Superior temporal gyrus (tissue), 1 donor: ENCODE measurements at regions not wholly inside any gene's neighbourhood (a gene's known extent, or its start where the extent isn't known, plus 50 kb on each side); places are given as distances from the start of the nearest gene placed in this dataset.

Source experiments
- DNase-seq: peaks from one replicate; pipeline ENCODE4 v3.0.0-alpha.2; 2016; ENCODE audit errors: extremely low spot score

DNA sequence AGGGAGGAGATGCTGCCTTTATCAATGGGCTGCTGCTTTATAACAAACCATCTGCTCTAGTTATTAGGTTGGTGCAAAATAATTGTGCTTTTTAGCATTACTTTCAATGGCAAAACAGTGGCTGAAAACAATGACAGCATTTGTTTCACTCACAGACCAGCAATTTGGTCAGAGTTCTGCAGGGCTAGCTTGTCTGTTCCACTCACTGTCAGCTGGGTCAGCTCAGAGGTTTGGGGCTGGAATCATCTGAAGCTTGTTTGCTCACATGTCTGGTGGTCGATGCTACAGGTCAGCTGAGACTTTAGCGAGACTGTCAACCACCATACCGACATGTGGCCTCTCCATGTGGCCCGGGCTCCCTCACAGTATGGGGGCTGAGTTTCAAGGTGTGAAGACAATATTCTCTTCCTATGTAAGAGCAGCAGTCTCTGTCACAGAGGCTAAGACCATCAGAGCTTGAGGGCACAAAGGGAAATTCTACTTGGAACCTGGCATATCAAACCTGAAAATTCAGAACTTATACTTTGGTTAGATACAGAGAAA, 81.3 kb upstream of the LIMCH1 start:
- DNase-seq: peak; percentile 64

DNA sequence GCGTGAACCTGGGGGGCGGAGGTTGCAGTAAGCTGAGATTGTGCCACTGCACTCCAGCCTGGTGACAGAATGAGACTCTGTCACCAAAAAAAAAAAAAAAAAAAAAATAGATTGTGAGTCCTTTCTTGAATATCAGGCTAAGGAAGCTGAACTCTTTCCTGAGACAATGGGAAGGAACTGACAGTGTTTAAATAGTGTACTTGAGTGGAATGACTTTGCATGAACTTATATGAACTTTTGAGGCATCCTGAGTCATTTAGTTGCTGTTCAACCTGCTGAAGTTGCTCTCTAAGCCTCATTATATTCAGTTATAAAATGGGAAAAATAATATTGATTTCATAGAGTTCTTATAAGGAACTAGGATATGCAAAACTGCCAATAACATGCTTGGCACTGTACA, 79.3 kb upstream of the LIMCH1 start:
- no peak for DNase-seq

DNA sequence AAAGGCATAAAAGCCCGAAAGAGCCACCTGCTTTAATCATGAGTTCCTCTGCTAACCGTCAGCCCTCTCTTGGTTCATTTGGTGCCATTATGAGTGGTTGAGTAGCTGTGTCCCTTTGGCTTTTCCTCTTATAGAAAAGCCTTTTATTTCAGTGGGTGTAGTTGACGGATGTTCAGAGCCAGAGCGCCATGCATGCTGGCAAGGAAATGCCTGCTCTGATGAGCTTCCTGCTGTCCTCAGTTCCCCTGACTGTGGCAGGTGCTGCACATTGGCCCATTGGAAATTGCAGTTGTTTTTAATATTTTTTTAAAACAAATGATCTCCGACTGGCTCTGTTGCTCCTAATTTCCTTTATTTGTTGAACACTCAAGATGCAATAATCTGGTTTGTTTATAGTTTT, 77.3 kb upstream of the LIMCH1 start:
- DNase-seq: no peak

DNA sequence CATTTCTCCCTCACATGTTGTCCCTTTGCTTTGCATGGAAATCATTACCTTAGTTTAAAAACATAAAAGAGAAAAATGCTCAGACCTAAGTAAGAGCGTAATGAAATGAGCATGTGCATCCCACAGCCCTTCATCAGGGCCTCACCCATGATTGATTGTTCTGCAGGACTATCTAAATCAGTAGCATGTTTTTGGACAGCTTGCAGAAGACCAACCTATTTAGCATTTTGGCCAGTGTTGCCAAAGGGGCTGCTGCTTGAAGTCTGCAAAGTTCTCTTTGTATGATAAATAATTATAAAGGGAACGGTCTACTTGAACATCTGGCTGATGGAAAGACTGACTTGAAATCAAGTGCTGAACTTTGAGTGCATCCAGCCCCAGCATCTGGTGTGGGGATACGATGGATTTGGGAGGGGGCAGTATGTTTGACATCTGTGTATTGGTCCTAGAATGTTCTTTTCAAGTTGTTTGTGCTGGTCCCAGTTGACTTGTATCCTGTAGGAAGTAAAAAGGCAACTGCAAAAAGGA, 76.1 kb upstream of the LIMCH1 start:
- DNase-seq: no peak

DNA sequence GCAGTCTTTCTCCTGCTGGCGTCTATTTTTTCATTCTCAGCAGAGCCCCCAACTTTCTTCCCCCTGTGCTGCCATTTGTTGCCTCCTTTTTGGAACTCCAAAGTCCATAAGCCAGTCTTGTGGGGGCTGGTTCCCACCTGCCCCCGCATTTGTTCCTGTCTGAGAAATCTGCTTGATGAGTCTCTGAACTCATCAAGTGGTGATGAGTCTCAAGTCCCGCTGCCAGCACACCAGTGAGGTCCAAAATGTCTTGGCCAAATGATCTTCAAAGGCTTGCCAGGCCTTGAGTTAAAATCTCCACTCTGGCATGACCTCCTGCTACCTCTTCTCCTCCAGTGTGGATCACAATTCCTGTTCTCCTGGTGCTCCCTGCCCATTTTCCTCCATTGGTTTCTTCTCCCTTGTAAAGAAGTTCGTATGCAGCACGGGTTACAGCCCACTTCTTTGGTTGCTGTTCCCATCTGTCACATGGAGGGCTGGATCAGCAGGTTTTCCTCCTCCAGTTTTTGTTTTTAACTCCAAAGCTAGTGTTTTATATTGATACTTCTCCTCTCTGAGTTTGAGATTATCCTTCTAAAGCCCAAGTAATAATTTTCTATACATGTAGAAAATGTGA, 72.7 kb upstream of the LIMCH1 start:
- peak; percentile 65 for DNase-seq

DNA sequence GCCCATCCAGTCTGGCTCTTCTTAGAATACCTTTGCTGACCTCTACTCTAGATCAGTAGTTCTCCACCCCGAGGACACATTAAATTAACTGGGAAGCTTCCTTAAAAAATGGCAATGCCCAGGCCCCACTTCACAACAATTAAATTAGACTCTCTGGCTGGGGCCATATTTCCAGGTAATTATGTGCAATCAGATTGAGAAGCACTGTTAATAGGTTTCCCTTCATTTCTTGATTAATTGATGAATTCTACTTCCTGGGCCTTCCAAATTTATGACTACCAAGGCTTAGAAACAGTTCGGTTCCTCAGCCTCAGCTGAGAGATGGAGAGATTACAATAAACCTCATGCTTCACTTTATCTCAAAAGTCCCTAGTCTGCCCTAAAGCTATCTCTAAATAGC, 71.7 kb upstream of the LIMCH1 start:
- DNase-seq: no peak

DNA sequence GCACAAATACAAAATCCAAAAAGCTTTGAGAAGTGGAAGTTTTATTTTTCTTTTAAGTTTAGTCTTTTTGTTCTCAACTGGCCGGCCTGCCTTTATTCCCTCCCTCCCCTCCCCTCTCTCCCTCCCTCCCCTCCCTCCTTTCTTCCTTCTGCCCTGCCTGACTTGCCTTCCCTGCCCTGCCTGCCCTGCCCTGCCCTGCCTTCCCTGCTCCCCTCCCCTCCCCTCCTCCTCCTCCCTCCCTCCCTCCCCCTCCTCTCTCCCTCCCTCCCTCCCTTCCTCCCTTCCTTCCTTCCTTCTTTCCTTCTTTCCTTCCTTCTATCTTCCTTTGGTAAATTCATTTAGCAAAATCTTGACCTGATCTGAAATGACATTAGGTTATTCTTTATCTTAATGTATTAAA, 69.8 kb upstream of the LIMCH1 start:
- no peak for DNase-seq

DNA sequence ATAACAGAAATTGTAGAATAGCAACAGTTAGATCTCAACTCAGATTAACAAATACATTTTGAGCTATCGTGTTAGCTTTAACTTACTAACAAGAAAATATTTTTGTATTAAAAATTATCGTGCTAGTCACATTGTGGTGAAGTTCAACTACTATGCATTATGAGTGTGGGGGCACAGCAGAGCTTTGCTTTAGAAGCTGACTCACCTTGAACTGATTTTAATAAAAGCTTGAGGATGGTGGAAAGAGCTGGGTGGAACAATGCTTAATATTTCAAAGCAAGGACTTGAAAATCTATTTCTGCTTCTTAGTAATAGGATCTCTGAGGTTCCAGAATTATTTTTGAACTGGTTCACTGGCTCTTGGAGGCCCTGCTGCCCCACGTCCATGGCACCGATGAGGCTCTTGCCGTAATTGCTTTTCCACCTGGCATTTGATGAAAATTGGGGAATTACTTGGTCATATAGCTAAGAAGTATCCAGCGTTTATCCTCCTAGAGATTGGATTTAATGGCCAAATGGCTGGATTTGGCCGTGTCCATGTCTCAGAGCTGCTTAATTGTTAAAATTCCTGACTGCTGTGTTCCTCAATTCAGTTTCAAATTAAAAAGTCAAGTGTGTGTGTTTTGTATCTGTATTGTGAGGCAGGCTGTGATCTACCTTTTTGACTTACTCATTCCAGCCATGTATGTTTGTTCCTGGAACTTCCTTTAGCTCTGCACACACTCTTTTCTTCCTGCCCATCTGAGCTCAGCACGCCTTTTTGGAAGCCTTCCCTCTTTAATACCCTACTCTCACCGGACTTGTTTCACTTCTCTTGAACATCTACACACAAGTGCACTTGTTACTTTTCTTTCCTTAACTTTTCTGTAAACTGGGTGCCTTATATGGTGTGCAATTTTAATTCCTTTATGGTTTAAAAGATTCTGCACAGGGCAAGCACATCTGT, 66.6 kb upstream of the LIMCH1 start:
- no peak for DNase-seq

DNA sequence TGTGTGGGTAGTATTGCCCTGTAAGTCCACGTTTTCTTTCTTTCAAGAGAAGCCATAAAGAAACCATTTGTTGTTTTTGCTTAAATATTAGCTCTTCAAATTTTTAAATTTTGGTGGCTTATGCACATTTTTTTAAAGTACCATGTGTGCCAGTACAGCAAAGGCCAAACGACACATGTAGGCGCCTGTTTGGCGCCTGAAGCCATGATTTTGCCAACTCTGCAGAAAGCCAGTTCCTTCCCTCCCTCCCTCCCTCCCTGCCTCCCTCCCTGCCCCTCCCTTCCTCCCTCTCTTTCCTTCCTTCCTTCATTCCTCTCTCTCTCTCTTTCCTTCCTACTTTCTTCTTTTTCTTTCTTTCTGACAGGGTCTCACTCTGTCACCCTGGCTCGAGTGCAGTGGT, 65.9 kb upstream of the LIMCH1 start:
- DNase-seq: no peak

DNA sequence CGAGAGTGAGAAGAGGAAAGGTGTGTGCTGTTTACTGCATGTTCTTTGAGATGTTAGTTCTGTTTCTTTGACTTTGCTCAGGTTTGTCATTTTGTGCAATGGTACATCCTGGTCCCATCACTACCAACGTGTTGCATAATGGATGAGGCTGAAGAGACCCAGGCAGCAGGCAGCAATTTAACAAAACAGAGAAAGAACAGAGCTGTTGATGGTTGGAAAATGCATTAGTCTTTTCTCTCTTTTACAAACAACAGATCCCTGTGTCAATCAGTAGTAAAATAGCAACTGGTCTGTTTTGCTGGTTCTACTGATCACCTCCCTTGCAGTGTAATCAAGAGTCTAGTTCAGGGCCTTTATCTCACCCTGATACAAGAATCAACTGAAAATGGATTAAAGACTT, 64.8 kb upstream of the LIMCH1 start:
- DNase-seq: no peak

DNA sequence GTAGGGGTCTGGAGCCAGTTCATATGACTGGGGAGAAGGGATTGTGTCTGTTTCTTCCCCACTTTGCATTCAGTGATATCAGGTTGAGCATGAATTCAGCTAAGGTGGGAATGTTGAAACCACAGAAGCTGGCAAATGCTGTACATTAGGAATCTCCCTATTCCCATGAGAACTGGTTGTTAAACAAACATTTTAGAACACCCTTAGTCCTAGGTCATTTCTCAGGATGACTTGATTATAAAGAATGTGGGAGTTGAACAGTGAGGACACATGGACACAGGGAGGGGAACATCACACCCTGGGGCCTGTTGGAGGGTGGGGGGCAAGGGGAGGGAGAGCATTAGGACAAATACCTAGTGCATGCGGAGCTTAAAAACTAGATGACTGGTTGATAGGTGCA, 62.6 kb upstream of the LIMCH1 start:
- DNase-seq: no peak

DNA sequence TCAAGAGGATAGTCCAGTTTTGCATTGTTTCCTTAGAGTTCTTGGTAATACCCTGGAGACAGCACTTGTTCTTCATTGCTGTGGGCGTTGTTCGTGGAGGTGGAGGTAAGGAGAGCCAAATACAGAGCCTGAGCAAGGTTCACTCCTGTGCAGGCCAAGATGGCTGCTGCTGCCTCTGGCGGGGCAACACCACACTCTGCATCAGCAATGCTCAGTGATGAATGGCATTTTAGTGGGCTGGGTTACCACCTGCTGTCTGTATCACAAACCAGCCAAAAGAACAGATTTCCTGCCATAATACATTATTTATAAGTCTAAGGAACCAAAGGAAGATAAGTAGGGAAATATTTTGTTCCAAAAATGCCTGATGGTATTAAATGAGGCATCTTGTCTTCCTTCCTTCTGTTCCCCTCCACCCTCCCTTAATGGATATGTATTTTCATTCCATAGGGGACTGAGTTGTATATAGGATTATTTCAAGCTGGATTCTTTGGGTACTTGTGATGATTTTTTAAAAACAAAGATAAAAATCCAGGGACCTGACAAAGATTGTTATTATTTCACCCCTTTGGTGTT, 61.6 kb upstream of the LIMCH1 start:
- DNase-seq: no peak

DNA sequence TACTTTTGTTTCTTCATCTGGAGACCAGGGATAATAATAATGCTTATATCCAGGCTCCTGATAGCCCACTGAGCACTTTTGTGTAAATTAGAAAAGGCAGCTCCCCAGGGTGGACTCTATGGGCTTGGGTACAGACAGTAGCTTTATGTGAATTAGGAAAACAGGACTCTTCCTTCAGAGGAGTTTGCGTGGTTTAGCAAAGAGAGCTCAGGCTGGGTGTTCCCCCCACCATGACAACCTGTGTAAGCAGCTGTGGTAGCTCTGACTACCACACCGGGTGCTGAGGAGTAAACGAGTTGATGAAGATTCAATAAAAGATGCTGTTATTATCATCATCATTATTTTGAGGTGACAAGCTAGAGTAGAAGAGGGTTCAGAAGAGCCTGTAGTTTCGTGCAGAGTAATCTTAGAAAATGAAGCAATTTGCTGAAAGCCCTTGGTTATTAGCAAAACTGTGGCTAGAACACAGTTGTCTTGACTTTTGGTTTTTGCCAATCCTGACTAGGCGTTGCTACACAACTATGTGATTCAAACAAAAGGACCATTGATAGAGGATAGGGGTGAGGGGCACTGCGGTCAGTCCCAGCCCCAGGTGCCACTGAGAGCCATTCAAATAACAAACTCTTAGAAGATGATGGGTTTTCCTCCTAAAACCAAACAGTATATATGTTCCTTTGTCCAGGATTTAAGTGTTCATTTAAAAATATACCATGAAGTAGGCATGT, 60.6 kb upstream of the LIMCH1 start:
- DNase-seq: no peak

DNA sequence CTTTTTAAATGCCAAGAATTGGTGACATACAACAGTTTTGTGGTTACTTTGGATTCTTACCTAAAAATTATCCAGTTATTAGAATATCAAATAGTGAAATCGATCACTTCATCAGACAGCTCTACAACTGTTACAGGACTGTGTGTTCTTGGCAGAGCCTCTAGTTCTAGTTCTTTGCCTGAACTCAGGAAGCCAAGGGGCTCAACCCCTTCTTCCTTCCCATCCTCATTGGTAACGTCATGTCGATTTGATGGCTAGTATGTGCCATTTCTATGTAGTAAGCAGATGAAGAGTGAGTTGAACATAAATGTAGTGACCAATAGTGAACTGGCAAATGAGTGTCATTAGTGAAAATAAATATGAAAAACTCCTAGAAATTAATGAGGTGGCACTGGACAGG, 59.4 kb upstream of the LIMCH1 start:
- no peak for DNase-seq

DNA sequence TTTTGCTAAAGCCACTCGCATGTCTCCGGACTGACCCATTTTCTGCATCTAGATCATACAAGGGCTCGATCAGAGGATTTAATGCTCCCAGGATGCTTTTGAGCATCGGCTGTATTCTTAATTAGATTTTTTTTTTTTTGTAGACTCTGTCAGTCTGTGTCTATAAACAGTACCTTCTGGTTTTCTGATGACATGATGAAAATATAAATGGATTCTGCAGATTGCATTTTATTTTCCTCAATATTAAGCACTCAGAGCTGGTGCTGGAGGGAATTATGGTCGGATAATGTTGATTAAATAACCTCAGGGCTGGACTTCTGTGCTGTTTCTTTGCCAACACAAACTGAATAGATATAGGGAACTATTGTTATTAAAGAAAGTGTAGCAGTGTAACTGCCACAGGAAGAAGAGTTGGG, 57.1 kb upstream of the LIMCH1 start:
- no peak for DNase-seq

DNA sequence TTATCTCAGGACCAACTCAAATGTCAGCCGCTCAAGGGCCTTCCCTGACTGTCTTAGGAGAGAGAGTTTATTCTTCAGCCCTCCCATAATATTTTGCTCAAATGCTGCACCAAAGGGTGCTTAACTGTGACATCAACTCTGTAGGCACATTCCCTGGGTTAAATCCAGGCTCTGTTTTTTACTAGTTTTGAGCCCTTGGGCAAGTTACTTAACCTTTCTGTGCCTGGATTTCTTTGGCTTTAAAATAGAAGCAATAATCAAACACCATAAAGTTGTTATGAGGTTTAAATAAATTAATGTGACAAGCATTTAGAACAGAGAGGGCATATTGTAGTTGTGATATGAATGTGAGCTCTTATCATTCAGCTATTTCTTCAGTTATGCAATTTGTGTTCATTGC, 54.2 kb upstream of the LIMCH1 start:
- no peak for DNase-seq

DNA sequence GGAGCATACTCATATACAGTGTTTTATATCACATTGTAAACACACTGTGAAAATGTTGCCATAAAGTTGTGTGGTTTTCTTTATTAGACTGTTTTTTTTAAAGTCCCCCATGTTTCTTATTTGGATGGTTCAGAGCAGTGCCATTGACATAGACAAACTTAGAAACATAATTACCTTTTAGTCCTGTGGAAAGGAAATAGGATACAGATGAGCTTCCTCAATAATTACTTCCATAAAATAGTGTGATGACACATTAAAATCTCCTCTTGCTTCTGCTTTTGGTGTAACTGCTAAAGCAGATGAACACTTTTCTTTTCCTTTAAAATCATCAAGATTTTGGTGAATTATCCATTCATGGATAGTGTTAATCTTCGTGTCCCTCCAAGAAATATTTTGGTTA, 52.9 kb upstream of the LIMCH1 start:
- no peak for DNase-seq

DNA sequence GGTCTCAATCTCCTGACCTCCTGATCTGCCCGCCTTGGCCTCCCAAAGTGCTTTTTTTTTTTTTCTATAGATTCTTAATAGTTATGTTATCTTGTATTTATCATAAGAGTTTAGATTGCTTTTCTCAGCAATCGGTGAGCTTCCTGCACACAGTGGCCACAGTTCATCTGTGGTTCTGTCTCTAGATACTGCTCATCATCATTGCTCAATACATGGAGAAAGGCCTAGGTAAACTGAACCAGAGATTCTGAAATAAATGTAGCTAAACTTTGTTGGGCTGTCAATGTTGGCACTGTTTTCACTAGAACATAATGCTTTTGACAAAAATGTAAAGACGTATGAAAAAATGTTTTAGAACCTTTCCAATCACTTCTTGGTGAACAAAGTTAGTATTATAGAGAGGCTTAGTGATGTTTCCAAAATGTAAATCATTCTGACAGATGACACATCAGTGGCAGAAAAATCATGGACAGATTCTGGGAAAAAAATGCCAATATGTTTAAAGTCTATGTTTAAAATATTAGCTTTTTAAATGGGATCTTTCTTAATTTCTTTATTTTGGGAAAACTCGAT, 50.0 kb upstream of the LIMCH1 start:
- DNase-seq: no peak
